GM19035 (cell line): ENCODE measurements at regions not wholly inside any gene's neighbourhood (a gene's known extent, or its start where the extent isn't known, plus 50 kb on each side); places are given as distances from the start of the nearest gene placed in this dataset.
A peak's percentile ranks its signal among the peaks of the same experiment; 100 is the strongest.

Experiments
- ATAC-seq: cut with Tn5 transposase; IDR thresholded peaks from one replicate; pipeline ENCODE4 v1.9.1; 2021; ENCODE audit not compliant: unreplicated experiment

DNA sequence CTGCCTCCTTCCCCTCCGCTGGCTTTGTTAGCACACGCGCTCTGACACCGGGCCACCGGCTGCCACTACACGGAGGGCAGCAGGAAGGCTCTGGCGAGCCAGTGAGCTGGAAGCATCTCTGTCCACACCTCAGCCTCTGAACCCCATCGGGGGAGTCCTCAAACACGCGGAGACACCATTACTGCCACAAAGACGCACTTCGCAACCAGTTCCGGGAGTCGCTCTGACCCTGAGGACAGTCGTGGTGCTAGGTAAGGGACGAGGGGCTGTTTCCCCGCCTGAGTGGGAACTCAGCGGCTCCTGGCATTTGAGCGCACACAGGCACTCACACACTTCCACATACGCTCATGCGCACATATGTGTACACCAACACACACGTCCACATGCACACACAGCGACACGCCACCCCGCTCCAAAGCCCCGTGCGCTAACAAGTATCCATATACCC, 160.0 kb downstream of the C9orf152 start:
- ATAC-seq: peak; percentile 36

DNA sequence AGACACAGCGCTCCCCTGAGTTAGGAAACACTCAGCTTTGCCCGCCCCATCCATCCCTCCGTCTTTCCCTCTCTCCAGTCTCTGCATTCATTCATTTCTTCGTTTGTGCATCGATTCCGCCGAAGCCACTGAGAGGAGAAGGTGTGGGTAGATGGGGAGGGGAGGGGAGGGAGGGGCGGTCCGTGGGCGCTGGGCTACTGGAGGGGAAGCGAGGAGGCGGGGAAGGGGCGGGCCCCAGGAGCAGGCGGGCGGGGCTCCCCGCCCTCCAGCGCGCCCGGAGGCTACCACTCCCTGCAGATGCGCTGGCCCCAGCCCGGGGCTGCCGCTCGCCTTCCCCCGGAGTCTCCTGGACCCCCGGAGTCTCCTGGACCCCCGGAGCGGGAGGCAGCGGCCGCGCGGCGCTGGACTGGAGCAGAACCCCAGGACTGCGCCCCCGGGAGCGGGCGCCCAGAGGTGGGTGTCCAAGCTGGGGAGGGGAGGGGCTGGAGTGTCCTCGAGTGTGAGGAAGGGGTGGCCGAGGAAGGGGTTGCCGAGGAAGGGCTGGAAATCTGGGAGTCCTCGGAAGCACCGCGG, 159.5 kb downstream of the C9orf152 start:
- peak; percentile 68 for ATAC-seq

DNA sequence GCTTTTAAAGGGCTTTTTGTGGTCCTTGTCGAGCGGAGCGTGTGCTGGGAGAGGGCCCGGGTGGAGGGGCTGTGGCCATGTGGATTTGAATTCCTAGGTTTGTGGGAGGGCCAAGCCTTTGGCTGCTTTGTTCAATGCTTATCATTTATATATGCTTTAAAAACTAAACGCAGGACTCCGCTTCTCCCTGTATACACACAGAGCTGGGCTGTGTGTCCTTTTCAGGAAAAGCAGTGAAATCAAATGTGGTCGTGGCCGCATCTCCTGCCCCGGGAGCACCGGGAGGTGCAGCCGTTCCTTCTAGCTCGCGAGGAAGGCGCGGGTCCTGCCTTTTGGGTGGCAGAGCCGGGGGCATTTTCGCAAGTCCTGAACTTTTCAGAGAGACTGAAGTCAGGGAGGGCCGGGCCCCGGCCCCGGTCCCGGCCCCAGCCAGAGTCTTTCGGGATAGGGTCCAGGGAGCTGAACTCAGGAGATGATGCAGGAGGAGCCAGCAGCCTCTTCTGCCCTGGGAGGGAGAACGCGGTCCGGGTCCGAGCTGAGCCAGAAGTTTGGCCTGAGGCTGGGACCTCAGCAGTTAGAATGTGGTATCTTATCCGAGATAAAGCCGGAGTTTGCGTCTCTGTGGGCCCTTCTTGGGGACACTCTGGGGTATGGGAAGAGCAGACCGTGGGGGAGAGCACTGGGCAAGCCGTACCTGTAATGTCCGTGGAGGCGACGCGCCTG, 158.8 kb downstream of the C9orf152 start:
- ATAC-seq: peak; percentile 6

DNA sequence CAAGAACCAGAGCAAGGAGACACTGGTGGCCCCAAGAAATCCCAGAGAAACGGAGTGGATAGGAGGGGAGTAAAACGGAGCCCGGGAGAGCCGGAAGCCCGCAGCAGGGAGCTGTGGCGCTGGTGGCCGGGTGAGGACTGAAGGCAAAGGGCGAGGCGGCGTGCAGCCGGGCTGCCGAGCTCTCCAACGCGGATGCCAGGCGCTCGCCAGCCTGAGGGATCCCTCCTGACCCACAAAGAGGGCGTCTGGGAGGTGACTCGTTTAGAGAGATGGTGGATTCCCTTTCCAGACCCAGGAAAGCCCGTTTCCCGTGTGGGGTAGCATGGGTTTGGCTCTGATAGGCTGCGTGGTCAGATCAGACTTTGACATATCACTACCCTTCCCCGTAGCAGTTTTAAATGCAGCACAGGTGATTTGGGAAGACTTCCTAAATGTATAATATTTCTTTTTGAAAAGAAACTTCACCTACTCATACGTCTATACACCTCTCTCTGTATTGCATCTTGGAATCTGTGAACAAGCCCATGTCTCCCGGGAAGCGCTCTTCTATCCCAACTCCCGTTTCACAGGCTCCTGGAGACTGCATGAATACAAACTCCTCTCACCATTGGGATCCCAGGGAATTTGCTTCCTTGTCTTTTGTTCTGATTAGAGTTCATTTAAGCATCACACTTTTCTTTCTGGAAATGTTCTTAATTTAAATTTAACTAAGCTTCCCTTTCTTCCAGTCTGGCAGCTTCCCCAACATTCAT, 158.1 kb downstream of the C9orf152 start:
- no peak for ATAC-seq

DNA sequence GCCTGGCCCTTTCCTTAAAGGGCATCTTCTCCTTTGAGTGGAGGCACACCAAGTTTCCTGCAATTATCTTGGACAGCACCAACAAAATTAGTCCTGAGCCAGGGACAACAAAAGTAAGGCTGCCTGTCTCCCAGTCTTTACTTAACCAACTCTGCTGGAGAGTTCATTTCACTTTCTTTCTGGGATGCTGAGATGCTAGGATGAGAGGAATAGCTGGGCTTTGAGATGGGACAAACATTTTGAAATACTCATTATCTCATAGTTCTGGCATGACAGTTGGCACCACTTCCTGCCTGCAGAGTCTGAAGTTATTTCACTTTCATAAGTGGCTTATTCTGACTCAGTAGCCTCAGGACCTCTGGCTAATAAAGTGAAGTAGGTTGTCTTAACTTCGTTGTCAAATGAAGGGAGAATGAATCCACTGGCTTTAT, 157.0 kb downstream of the C9orf152 start:
- ATAC-seq: peak; percentile 48

DNA sequence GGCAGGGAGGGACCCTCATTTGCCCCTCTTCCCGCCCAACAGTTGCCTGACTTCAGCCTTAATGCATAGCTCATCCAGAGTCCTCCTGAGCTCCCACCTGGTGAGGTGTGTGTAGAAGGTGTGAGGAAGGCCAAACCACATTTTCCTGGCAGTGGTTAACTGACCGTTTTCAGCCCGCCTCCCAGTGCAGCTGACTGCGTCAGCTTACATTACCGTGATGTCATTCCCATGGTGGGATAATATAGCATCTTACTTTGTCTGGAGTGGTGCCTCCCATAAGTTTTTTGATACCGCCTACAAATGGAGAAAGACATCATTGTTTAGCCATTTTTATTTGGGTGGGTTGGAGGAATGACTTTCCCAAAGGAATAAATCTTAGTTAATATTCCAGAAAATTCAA, 151.9 kb downstream of the C9orf152 start:
- ATAC-seq: no peak

DNA sequence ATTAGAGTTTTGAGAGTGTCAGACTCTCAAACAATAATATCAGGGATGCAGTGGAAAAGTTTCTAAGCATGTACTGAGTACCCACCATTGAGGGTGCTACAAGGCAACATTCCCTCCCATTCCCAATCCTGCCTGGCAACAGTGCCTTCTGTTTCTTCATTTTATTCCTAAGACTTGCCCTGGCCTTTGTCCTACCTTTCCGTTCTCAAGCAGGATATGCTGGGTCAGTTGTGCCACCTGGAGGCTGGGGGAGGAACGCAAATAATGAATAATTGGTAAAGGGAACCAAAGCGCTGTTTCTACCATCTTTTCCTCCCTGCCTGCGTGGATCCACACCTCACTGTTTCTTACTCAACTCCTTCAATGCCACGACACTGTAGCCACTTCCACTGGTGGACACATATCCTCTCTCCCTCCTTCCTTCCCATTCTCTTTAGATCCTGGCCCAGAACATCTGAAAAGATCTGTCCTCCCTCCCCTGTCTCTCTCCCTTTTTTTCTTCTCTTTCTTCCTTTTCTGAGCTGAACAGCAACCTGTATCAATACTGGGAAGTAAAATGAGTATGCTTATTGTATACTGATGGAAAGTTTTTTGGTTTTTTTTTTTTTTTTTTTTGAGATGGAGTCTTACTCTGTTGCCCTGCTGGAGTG, 149.5 kb downstream of the C9orf152 start:
- no peak for ATAC-seq

DNA sequence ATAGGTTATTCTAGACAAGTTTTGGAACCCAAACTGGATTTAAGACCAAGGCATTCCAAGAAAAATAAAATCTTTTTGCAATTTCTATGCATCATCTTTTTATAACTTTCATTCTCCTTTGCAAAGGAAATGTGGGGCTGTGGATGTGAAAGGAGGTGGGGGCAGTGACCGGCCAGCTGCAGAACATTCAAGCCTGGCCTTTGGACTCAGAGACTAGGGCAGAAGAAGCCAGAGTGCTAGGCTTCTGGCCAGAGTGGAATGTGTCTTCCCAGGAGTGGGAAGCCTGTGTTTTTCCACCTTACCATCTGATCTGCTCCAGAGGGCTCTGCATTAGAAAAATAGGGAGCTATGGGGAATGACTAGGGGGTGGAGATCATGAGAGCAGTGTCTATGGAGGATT, 148.5 kb downstream of the C9orf152 start:
- ATAC-seq: no peak

DNA sequence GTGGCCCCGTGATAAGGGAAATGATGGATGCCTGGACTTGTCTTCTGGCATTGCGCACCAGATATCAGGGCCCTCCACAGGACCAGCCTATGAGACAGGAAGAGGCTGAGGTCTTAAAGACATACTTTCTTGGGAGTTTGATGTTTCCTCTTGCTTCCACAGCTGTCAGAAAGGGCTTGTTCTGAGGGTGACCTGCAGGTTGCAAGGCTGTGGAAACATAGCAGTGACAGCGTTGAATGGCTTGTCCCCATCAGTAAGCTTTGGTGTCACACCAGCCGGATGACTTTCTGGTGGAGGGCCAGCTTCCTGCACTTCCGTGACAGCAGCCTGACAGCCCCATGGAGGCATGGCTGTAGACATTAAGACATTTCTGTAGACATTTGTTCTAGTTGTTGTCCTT, 143.2 kb downstream of the C9orf152 start:
- no peak for ATAC-seq

DNA sequence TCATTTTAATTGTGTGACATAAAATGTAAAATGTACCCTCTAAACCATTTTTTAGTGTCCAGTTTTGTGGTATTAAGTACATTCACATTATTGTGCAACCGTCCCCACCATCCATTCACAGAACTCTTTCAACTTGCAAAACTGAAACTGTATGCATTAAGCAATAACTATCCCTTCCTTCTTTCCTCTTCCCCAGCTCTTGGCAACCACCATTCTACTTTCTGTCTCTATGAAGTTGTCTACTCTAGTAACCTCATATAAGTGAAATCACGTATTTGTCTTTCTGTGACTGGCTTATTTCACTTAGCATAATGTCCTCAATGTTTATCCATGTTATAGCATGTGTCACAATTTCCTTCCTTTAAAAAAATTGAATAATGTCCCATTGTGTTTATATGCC, 142.4 kb downstream of the C9orf152 start:
- ATAC-seq: peak; percentile 60

DNA sequence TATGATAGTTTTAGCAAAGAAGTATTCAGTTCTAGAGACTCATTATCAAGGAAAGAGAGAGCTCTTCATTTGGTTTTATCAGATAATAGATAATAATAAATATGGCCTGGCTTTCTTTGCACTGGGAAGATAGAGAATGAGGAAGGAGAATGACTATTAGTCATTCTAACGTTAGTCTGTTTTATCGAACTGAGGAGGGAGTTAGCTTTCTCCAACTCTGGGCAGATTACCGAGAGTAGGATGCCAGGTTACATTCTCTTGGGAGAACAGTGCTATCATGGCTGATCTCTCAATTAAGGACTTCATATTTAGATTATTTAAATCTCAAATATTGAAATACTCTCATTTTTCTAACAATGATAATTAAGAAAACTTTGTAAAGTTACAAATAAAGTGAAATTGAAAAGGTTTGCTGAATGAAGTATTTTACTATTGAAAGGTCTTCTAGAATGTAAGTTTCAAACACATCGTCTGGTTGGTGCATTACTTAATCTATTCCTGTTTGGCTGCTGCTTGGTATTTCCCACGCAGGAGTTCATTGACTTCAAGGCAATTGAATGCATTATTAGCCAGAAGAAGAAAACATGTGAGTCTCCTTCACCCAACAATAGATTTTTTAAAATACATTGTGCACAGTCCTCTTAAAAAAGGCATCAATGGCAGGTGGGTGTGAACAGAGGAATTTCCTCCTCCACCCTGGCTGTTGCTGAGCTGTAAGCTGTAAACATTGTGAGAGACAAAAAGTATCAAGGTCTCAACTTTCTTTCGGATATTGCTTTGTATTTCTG, 140.8 kb downstream of the C9orf152 start:
- ATAC-seq: no peak

DNA sequence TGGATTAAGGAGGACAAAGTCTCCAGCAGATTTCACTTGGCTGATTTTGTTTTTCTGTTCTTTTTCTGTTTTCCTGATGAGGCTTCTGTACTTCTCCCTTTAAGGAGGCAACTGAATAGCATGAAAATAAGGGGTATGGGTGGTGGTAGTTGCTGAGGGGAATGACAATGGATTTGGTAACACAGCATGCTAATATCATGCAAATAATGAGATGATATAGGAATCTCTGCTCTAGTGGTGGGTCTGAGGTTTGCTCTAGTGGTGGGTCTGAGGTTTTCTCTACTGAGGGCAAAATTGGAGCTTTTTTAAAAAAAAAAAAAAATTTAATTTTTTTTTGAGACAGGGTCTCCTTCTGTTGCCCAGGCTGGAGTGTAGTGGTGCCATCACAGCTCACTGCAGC, 139.7 kb downstream of the C9orf152 start:
- no peak for ATAC-seq

DNA sequence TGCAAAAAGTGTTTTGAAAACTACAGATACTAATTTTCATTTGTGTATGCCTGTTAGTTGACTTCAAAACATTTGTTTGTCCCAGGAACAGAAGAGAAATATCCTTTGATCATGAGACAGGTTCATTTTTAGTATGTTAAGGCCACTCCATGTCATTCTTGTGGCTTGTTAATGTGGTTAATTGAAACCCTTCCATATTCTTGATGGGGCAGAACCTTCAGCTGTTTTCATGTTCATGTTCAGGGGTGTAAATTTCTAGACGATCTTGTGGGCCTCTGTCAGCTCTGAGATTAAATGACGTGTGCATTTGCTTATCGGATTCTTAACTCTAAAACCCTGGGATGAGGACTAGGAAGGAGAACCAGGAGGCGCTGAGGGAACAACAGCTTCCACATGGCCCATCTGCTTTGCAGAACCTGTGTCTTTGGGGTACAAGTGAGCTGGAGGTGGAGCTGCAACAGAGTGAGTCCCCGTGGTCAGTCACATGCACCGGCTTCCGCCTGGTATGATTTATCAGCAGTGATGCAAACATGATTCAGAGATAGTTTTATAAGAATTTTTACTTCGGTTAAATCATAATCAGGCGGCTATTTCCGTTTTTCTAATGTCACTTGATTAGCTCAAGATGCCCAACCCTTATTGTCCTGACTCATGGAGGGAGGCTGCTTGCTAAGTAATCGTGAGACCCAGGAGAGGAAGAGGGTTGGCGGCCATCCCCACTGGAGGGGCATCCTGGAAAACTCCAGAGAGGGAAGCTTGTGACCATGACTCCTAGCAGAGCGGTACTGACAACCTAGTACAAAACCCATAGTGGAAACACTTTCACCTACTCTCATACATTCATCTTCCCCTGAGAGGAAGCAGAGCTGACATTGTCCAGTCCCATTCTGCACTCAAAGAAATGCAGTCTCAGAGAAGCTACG, 138.4 kb downstream of the C9orf152 start:
- no peak for ATAC-seq

DNA sequence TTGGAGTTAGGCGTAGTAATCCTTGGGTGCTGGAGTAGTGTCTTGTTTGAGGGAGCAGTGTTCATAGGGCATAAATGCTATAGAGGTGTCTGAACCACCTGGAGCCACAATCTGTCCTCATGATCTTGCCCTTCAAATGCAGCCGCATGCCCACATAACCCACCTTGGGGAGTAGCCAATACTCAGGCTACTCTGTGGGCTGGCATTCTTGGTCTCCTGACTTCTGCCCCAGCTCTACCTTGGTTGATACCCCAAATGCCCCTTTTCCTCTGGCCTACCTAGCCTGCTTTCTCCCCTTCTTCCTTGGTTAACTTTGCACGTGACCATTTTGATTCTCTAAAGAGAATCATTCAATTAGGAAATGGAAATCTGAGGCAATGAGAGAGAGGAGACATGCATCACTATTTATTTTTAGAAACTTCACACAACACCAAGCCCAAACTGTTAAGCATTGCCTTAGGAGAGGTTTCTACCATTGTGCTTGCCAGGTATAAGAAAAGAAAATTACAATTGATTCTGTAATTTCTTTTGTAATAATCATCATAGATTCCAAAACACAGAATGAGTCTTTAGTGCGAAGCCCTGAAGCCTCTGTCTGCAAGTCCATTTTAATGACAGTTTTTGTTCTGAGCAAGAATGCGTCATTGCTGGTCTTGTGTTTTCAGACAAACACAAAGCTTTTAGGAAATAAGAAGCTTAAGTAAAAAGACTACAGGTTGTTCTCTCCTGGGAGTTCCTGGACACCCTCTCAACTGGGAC, 135.2 kb downstream of the C9orf152 start:
- no peak for ATAC-seq

DNA sequence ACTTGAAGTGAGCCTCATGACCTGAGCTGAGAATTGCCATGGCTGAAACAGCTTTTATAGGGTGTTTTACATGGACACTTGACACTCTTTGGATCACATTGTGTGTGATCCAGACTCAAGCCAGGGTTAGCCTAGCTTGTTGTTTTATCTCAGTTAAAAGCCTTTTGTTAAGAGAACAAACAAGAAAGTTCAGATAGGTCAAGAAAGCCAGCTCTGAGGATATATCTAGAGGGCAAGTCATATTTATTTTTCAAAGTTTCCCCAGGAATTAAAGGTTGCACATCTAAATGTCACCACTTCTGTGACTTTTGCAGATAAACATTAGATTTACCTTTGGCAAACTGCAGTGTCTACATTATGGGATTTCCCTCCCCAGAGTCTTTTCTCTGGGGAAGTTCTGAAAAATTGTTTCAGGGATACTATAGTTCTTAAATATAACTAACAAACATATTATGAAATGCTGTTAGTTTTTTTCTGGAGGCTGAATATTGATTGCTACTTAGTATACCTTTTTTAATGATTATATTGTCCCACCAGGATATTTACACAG, 134.5 kb downstream of the C9orf152 start:
- no peak for ATAC-seq

DNA sequence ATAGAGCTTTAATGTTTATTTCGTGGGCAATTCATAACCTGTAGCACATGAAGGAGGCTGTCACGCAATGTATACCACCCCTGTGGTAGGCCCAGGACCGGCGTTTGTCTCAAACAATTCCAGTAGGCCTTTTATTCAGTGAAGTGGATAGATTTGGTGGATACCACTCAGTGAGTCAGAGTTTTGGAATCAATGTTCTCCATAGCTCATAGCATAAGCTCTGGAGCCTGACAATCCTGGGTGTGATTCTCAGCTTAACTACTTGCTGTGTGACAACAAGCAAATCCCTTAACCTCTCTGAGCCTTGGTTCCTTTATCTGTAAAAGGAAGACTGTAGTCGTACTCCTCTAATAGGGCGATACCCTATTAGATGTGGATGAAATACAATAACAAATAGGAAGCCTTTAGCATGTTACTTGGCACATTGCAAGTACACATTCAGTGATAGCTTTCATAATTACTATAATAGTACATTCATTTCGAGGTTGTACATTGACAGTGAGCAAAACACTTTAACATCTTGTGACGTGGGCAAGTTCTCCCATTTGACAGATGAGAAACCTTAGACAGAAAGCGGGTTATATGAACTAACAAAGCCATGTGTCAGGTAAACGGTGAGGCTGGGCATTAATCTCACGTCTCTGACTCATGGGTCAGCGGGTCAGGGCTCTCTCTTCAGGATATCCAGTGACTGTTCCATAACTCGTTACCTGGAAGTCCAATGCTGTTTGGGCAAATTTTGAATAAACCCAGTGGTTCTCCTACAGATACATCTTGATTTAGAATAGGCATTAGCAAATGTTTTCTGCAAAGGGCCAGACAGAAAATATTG, 130.8 kb downstream of the C9orf152 start:
- no peak for ATAC-seq

DNA sequence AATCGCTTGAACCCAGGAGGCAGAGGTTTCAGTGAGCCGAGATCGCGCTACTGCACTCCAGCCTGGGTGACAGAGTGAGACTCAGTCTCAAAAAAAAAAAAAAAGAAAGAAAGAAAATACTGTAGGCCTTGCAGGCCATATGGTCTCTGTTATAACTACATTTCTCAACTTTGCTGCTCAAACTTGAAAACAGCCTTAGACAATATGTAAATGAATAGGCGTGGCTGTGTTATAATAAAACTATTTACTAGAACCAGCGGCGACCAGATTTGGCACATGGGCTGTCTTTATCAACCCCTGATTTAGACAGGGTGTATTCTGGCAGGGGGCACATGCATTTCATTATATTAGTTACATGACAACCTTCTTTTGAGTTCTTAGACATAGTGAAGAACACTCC, 130.0 kb downstream of the C9orf152 start:
- ATAC-seq: no peak

DNA sequence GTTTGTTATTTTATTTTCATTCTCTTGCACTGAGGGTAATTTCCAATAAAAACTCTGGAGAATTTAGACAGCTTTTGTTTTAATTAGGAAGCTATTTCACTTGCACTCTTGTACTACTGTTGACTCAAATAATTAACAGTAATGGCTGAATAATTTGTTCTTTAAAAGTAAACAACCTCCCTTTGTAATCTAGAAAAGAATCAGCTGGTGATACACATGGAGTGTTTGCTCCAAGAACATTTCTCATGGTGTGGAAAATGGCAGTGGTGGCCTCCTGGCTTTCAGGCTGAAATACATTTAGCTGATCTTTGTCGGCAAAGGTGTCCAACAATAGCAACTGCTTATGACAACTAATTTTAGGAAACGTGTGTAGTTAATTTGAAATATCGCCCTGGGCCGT, 129.4 kb downstream of the C9orf152 start:
- no peak for ATAC-seq
